IMR-90 (cell line): ENCODE measurements at regions not wholly inside any gene's neighbourhood (a gene's known extent, or its start where the extent isn't known, plus 50 kb on each side); places are given as distances from the start of the nearest gene placed in this dataset.

ENCODE experiments used
- ATAC-seq: fragments of 200-7000 bp; cut with Tn5 transposase; 2 replicates; pipeline ENCODE4 v1.9.1; 2020; ENCODE audit warnings: low read depth, mild to moderate bottlenecking, moderate library complexity
- BruUV-seq: library from RNA; stranded (reverse); fragments of 400-500 nt; replicated peaks from 2 replicates; lab custom pipeline; 2021; lab: Mats Ljungman, UMichigan
- CTCF ChIA-PET: fragments of 300-600 bp; formaldehyde crosslinking; extraction: SDS; loops from one replicate; lab custom pipeline; 2021; ENCODE audit warnings: antibody characterized with exemption; lab: Yijun Ruan, JAX
- POLR2A ChIA-PET: fragments of 300-600 bp; sonication (Branson Sonifier 250); formaldehyde crosslinking; loops from one replicate; lab custom pipeline; 2022; ENCODE audit warnings: antibody characterized with exemption; ENCODE audit not compliant: unreplicated experiment; lab: Charles Lee
- DNase-seq: peaks from one replicate; pipeline ENCODE4 v3.0.0; 2013
- H2AFZ ChIP-seq: replicated peaks from 2 replicates; pipeline ENCODE3; 2013; ENCODE audit warnings: low read length, mild to moderate bottlenecking; ENCODE audit not compliant: poor library complexity
- H2AK5ac ChIP-seq: 2 replicates; pipeline ENCODE4 v1.6.1; 2013; ENCODE audit warnings: low read depth, low read length, inconsistent platforms
- H2AK9ac ChIP-seq: replicated peaks from 2 replicates; pipeline ENCODE3; 2013; ENCODE audit warnings: mild to moderate bottlenecking, low read depth, low read length, moderate library complexity; ENCODE audit not compliant: poor library complexity
- H2BK120ac ChIP-seq: 2 replicates; pipeline ENCODE4 v1.6.1; 2013; ENCODE audit warnings: low read depth, low read length, inconsistent platforms
- H2BK15ac ChIP-seq: 3 replicates; pipeline ENCODE4 v1.6.1; 2013; ENCODE audit warnings: low read depth, low read length, inconsistent platforms
- H2BK20ac ChIP-seq: 2 replicates; pipeline ENCODE4 v1.6.1; 2013; ENCODE audit warnings: low read depth, mild to moderate bottlenecking, inconsistent platforms, low read length, moderate library complexity
- H2BK5ac ChIP-seq: 2 replicates; pipeline ENCODE4 v1.6.1; 2013; ENCODE audit warnings: mild to moderate bottlenecking, low read depth, low read length, inconsistent platforms; ENCODE audit not compliant: poor library complexity, severe bottlenecking
- H3K14ac ChIP-seq: replicated peaks from 2 replicates; pipeline ENCODE4 v1.6.1; 2013; ENCODE audit warnings: low read depth, low read length, inconsistent platforms
- H3K18ac ChIP-seq: 2 replicates; pipeline ENCODE4 v1.6.1; 2013; ENCODE audit warnings: low read depth, low read length, control low read depth
- H3K23ac ChIP-seq: 2 replicates; pipeline ENCODE4 v1.6.1; 2013; ENCODE audit warnings: low read depth, low read length, inconsistent platforms
- H3K27ac ChIP-seq: 2 replicates; pipeline ENCODE4 v1.5.1; 2013; ENCODE audit warnings: mild to moderate bottlenecking, control low read depth, low read length; ENCODE audit not compliant: insufficient read depth
- H3K27me3 ChIP-seq: 2 replicates; pipeline ENCODE4 v1.6.1; 2013; ENCODE audit warnings: low read length; ENCODE audit not compliant: control insufficient read depth, insufficient read depth
- H3K36me3 ChIP-seq: 2 replicates; pipeline ENCODE4 v1.6.1; 2013; ENCODE audit warnings: low read length, mixed read lengths; ENCODE audit not compliant: control insufficient read depth, insufficient read depth
- H3K4ac ChIP-seq: 2 replicates; pipeline ENCODE4 v1.6.1; 2013; ENCODE audit warnings: low read depth, low read length, inconsistent platforms
- H3K4me1 ChIP-seq: 2 replicates; pipeline ENCODE4 v1.6.1; 2013; ENCODE audit warnings: low read length, mixed read lengths; ENCODE audit not compliant: control insufficient read depth, insufficient read depth
- H3K4me2 ChIP-seq: 2 replicates; pipeline ENCODE4 v1.6.1; 2013; ENCODE audit warnings: low read depth, mild to moderate bottlenecking, control low read depth, low read length, moderate library complexity
- H3K4me3 ChIP-seq: 2 replicates; pipeline ENCODE4 v1.5.1; 2013; ENCODE audit warnings: low read depth, mild to moderate bottlenecking, control low read depth, low read length, moderate library complexity; ENCODE audit not compliant: insufficient read depth
- H3K56ac ChIP-seq: 2 replicates; pipeline ENCODE4 v1.6.1; 2013; ENCODE audit warnings: low read length, inconsistent platforms; ENCODE audit not compliant: insufficient read depth; ENCODE audit errors: extremely low read depth
- H3K79me1 ChIP-seq, 2 experiments: 2 replicates each; pipeline ENCODE4 v1.6.1; 2013; ENCODE audit warnings: low read length in 2 of 2, inconsistent platforms in 1 of 2, low read depth in 1 of 2
- H3K9ac ChIP-seq: 2 replicates; pipeline ENCODE4 v1.6.1; 2013; ENCODE audit warnings: low read depth, low read length, control low read depth
- H3K9me1 ChIP-seq: 2 replicates; pipeline ENCODE4 v1.6.1; 2013; ENCODE audit warnings: low read length, inconsistent platforms; ENCODE audit not compliant: insufficient read depth
- H3K9me3 ChIP-seq: 2 replicates; pipeline ENCODE4 v1.6.1; 2013; ENCODE audit warnings: low read length; ENCODE audit not compliant: control insufficient read depth, insufficient read depth
- H4K20me1 ChIP-seq: 2 replicates; pipeline ENCODE4 v1.6.1; 2013; ENCODE audit warnings: low read length, inconsistent platforms; ENCODE audit not compliant: insufficient read depth
- H4K5ac ChIP-seq: 2 replicates; pipeline ENCODE4 v1.6.1; 2013; ENCODE audit warnings: mild to moderate bottlenecking, low read depth, low read length, control low read depth
- H4K8ac ChIP-seq, 2 experiments: 2 replicates each; pipeline ENCODE4 v1.6.1; 2013; ENCODE audit warnings: low read depth in 2 of 2, low read length in 2 of 2, control low read depth in 1 of 2, inconsistent platforms in 1 of 2
- H4K91ac ChIP-seq: 2 replicates; pipeline ENCODE4 v1.6.1; 2013; ENCODE audit warnings: low read depth, low read length, inconsistent platforms; ENCODE audit not compliant: insufficient read depth
- ELK1 ChIP-seq: fragments of 150-350 bp; IDR thresholded peaks from 2 replicates; pipeline ENCODE4 v1.6.1; 2016; ENCODE audit warnings: low read depth, mild to moderate bottlenecking, low read length, moderate library complexity, borderline replicate concordance
- FOS ChIP-seq: fragments of 150-350 bp; IDR thresholded peaks from 2 replicates; pipeline ENCODE4 v1.6.1; 2016; ENCODE audit warnings: low read depth, low read length
- WGBS, 2 experiments: methylation state at CpG; one replicate each; pipeline versions ENCODE4 v1.1.5 to v1.1.7; 2013; ENCODE audit warnings: missing lambda C conversion rate in 2 of 2; ENCODE audit not compliant: insufficient read length in 1 of 2; ENCODE audit errors: extremely low coverage in 2 of 2; 5-methylcytosine and 5-hydroxymethylcytosine counted together
- dilution Hi-C: fragments of 300-500 bp; cut with HindIII; formaldehyde crosslinking; loops from one replicate; pipeline ENCODE4 v1.14.3; 2018; ENCODE audit warnings: low sequenced_read_pairs; ENCODE audit not compliant: unreplicated experiment
- in situ Hi-C: fragments of 300-500 bp; cut with MboI; formaldehyde crosslinking; loops from 3 replicates; pipeline ENCODE4 v1.14.3; 2019; ENCODE audit warnings: low sequenced_read_pairs, inconsistent platforms, mixed read lengths
- intact Hi-C: fragments of 100-400 bp; cut with micrococcal nuclease; formaldehyde crosslinking; loops from 2 replicates; pipeline ENCODE4 v1.10.0; 2022

GRCh38 chr2:19623488-19623887 lies 265.1 kb upstream of the OSR1 start:
- Histone ChIP-seq H3K4ac (no peak overlapping the region), H3K27ac (no peak overlapping the region), H2AK5ac (no peak overlapping the region), H2BK20ac (no peak overlapping the region), H3K36me3 (no peaks in the 10 kb centered on the region), H3K4me2 (no peak overlapping the region), H3K27me3 (no peaks in the 10 kb centered on the region), H2AK9ac (no peak overlapping the region), H3K4me3 (no peak overlapping the region), H3K9me3 (peaks cover 3% of the 10 kb centered on the region; the same call in 1 of the 2 replicates), H3K9me1 (no peaks in the 10 kb centered on the region), H3K18ac (no peak overlapping the region), H4K91ac (no peak overlapping the region), H4K5ac (no peak overlapping the region), H2AFZ (no peak overlapping the region), H2BK120ac (no peak overlapping the region), H2BK5ac (no peak overlapping the region), H3K9ac (no peak overlapping the region), H4K20me1 (no peaks in the 10 kb centered on the region), H4K8ac (no peak overlapping the region), H3K79me1 (no peaks in the 10 kb centered on the region), H3K23ac (no peak overlapping the region), H3K14ac (no peak overlapping the region), H3K4me1 (no peaks in the 10 kb centered on the region), H2BK15ac (no peak overlapping the region), H3K56ac (no peak overlapping the region)
- in situ Hi-C loops (no loop called here), intact Hi-C loops (no loop called here), dilution Hi-C loops (no loop called here)
- POLR2A ChIA-PET: no interaction called here
- CTCF ChIA-PET: no interaction called here
- TF ChIP-seq ELK1 (no peak), FOS (no peak)
- WGBS, 2 experiments: no CpG with 5 or more reads among the region's 1 CpG
- peak; percentile 60 for DNase-seq
- no peak for ATAC-seq
- BruUV-seq: no TSS peak
